ENCODE measurements at regions not wholly inside any gene's neighbourhood (a gene's known extent, or its start where the extent isn't known, plus 50 kb on each side); places are given as distances from the start of the nearest gene placed in this dataset.

DNA sequence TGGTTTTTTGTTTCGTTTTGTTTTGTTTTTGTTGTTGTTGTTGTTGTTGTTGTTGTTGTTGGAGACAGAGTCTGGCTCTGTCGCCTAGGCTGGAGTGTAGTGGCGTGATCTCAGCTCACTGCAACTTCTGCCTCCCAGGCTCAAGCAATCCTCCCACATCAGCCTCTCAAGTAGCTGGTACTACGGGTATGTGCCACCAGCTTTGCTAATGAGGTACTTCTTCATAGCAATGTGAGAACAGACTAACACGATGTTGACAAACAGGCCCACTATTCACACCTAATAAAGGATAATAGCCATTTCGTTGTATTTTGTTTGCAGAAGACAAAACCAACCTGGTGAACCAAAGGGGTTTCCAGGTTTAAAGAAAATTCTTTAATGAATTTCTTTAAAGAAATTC lies 130.9 kb downstream of the DIRAS2 start:
- no peak for TF ChIP-seq EZH2 (IDR thresholded peaks at IDR 0.05)
- TF ChIP-seq FOXP2 (optimal IDR thresholded peaks at IDR 0.05; ENCODE audit: control extremely low read depth, extremely low read length, insufficient read depth): no peak
- TF ChIP-seq POLR2AphosphoS5 (IDR thresholded peaks at IDR 0.05; ENCODE audit: borderline replicate concordance, low read depth, low read length): no peak
